ENCODE measurements at regions not wholly inside any gene's neighbourhood (a gene's known extent, or its start where the extent isn't known, plus 50 kb on each side); places are given as distances from the start of the nearest gene placed in this dataset.

DNA sequence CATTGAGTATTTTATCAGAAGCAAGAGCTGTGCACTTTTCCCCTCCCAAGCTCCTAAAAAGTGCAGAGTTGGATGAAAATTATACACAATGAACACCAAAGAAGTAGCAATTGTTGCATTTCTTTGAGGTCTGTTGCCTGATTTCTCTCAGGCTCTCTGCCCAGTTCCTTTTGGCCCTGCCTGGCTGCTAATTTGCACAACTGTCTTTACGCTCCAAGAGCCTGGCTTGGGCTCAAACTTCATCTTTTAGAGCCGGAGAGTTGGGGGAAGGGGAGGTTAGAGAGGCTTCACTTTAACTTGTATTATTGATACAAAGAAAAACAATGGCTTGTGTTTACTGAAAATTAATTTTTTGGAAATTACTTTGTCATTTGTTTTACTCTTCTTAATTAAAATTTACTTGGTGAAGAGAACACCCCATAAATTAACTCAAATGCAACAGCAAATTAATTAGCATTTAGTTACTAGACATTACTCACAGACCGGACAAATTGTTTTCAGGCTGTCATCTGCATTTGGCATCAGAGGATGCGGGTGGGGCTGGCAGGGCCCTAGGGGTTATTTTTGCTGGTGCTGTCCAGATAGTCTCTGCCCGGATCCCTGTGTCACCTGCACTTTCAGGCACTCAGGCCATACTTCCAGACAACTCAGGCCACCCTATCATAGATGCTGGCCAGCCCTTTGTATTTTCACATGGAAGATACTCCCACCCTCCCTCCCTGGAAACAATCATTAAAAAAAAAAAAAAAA, 407.3 kb downstream of the NXPE2 start:
- no peak overlapping the region for H3K27ac ChIP-seq
- no peak for DNase-seq
- no peaks in the 10 kb centered on the region for H3K9me3 ChIP-seq
- peaks cover 0 to 7% (median 0%) of the 10 kb centered on the region in 4 donors for H3K27me3 ChIP-seq
- no peak overlapping the region for H3K4me3 ChIP-seq
- H3K36me3 ChIP-seq: no peaks in the 10 kb centered on the region
- 57 to 61% methylated on average over 5 of the region's 5 CpGs for WGBS, 2 donors
- ATAC-seq (ENCODE audit: low FRiP score in 2 of 2): no peak
- H3K4me1 ChIP-seq: no peaks in the 10 kb centered on the region
- TF ChIP-seq EP300 (IDR thresholded peaks at IDR 0.05): no peak

DNA sequence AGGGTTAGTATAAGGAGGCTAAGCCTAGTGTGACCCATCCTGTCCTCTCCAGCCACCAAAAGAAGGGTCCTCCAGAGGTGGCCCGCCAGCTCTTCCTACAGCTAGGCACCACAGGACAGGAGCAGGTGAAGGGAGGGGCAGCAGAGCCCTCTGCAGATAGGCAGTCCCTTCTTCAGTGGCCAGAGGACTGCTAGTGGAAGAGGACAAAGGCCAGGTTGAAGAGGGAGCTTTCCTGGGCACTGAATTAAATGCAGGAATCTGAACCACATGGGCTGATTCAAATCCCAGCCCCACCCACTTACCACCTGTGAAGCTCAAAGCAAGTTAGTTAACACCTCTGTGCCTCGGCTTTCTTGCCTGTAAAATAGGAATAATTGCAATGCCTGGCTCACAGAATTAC, 409.5 kb downstream of the NXPE2 start:
- Histone ChIP-seq H3K36me3 (no peaks in the 10 kb centered on the region), H3K4me1 (no peaks in the 10 kb centered on the region), H3K9me3 (no peaks in the 10 kb centered on the region), H3K4me3 (no peak overlapping the region), H3K27me3 (no peaks in the 10 kb centered on the region), H3K27ac (no peak overlapping the region)
- no peak for ATAC-seq (ENCODE audit: low FRiP score in 2 of 2)
- no peak for DNase-seq
- TF ChIP-seq POLR2AphosphoS5 (IDR thresholded peaks at IDR 0.05) (no peak), EP300 (IDR thresholded peaks at IDR 0.05) (no peak), POLR2A (IDR thresholded peaks at IDR 0.05) (no peak)
- TF ChIP-seq, protein P1, sequence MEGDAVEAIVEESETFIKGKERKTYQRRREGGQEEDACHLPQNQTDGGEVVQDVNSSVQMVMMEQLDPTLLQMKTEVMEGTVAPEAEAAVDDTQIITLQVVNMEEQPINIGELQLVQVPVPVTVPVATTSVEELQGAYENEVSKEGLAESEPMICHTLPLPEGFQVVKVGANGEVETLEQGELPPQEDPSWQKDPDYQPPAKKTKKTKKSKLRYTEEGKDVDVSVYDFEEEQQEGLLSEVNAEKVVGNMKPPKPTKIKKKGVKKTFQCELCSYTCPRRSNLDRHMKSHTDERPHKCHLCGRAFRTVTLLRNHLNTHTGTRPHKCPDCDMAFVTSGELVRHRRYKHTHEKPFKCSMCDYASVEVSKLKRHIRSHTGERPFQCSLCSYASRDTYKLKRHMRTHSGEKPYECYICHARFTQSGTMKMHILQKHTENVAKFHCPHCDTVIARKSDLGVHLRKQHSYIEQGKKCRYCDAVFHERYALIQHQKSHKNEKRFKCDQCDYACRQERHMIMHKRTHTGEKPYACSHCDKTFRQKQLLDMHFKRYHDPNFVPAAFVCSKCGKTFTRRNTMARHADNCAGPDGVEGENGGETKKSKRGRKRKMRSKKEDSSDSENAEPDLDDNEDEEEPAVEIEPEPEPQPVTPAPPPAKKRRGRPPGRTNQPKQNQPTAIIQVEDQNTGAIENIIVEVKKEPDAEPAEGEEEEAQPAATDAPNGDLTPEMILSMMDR (IDR thresholded peaks at IDR 0.05): no peak
- WGBS, 2 donors: 80 to 82% methylated on average over 2 of the region's 2 CpGs

DNA sequence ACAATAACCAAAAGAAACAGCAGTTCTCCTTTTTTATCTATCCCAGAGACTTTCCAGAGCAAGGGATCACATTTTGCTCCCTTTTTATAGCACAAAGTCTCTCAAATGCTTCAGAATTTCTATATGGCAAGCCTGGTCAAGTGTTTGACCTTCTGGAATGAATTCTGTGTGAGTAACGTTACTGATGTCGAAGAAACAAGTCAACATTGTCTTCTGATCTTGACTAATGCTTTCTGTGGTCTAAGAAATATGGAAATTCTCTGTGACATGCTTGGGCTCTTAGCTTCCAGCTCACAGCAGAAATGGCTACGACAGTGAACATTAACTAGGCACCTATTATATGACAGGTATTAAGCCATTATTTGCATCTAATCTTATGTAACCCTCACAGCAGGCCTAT, 411.7 kb downstream of the CADM1 start:
- TF ChIP-seq POLR2A (IDR thresholded peaks at IDR 0.05): no peak
- no peak for TF ChIP-seq EP300 (IDR thresholded peaks at IDR 0.05)
- TF ChIP-seq POLR2AphosphoS5 (IDR thresholded peaks at IDR 0.05): no peak
- TF ChIP-seq, protein P1 (IDR thresholded peaks at IDR 0.05): no peak
- H3K4me1 ChIP-seq: no peaks in the 10 kb centered on the region
- H3K27me3 ChIP-seq: no peaks in the 10 kb centered on the region
- ATAC-seq (ENCODE audit: low FRiP score in 2 of 2): no peak
- H3K9me3 ChIP-seq: no peaks in the 10 kb centered on the region
- WGBS, 2 donors: 70 to 74% methylated on average over 3 of the region's 3 CpGs
- no peak for DNase-seq
- no peaks in the 10 kb centered on the region for H3K36me3 ChIP-seq
- no peak overlapping the region for H3K27ac ChIP-seq
- H3K4me3 ChIP-seq: no peak overlapping the region

DNA sequence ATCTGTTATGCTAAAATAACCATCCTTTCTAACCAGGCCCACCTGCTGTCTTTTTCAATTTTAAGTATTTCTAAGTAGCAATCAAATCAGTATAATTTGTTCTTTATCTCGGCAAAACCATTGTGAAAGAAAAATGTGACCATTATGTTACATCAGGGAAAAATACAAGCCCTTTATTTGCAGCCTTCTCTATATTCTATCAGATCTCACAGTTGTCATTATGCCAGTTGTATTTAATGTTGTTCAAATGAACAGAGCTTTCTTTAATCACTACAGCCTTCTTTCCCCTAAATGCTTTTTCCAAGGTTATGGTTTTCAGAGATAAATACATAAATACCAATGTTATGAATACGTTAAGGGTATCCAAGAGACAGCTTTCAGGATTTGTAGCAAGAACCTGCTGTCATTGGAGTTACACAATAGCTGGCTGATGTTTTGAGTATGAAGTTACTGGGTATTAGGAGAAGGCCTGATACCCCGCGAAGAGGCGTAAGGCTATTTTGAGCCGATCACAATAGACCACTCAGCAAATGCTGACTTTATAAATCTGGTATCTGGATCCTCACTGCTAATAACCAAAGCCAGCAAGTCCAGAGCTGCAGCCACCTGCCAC, 406.3 kb downstream of the CADM1 start:
- Histone ChIP-seq H3K4me3 (no peak overlapping the region), H3K27me3 (no peaks in the 10 kb centered on the region), H3K9me3 (no peaks in the 10 kb centered on the region), H3K36me3 (no peaks in the 10 kb centered on the region), H3K4me1 (no peaks in the 10 kb centered on the region), H3K27ac (no peak overlapping the region)
- no peak for DNase-seq
- no peak for ATAC-seq (ENCODE audit: low FRiP score in 2 of 2)
- no peak for TF ChIP-seq POLR2A (IDR thresholded peaks at IDR 0.05)
- TF ChIP-seq, protein P1 (IDR thresholded peaks at IDR 0.05): no peak
- TF ChIP-seq POLR2AphosphoS5 (IDR thresholded peaks at IDR 0.05): no peak
- no peak for TF ChIP-seq EP300 (IDR thresholded peaks at IDR 0.05)
- WGBS, 2 donors: 63 to 70% methylated on average over 6 of the region's 6 CpGs

DNA sequence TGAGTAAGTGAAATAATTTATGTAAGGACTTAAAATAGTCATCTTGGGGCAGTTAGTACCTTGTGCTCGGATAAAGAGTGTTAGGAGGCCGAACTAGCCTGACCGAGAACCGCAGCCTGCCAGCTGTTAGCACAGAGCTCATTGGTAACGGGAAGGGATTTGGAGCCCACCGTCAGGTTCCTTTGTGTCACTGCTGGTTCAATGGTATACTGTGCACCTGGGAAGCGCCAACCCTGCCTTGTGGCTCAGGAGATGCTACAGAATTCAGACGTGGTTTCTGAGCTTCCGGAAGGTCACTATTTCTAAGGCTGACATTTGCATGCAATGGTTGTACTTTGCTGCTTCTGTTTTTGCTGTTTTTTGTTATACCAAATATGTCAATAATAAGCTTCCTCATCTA, 403.5 kb downstream of the CADM1 start:
- TF ChIP-seq EP300 (IDR thresholded peaks at IDR 0.05) (no peak), POLR2AphosphoS5 (IDR thresholded peaks at IDR 0.05) (no peak), POLR2A (IDR thresholded peaks at IDR 0.05) (no peak)
- TF ChIP-seq, protein P1 (IDR thresholded peaks at IDR 0.05): no peak
- Histone ChIP-seq H3K27ac (no peak overlapping the region), H3K36me3 (no peaks in the 10 kb centered on the region), H3K9me3 (no peaks in the 10 kb centered on the region), H3K4me3 (no peak overlapping the region), H3K27me3 (no peaks in the 10 kb centered on the region), H3K4me1 (no peaks in the 10 kb centered on the region)
- DNase-seq: no peak
- WGBS, 2 donors: 90 to 93% methylated on average over 9 of the region's 9 CpGs
- no peak for ATAC-seq (ENCODE audit: low FRiP score in 2 of 2)

Measured in upper lobe of left lung (tissue), 6 donors.